Ishikawa (cell line): ENCODE measurements at regions not wholly inside any gene's neighbourhood (a gene's known extent, or its start where the extent isn't known, plus 50 kb on each side); places are given as distances from the start of the nearest gene placed in this dataset.

Source experiments
- CREB1 ChIP-seq: IDR thresholded peaks from 2 replicates; pipeline ENCODE4 v1.6.1; 2012; ENCODE audit warnings: low read depth
- EGR1 ChIP-seq: IDR thresholded peaks from 2 replicates; pipeline ENCODE4 v1.6.1; 2012
- EP300 ChIP-seq: IDR thresholded peaks from 2 replicates; pipeline ENCODE4 v1.6.1; 2012; ENCODE audit warnings: borderline replicate concordance
- MAX ChIP-seq: IDR thresholded peaks from 2 replicates; pipeline ENCODE4 v1.6.1; 2012
- RAD21 ChIP-seq: IDR thresholded peaks from 2 replicates; pipeline ENCODE4 v1.6.1; 2012; ENCODE audit warnings: low read depth
- REST ChIP-seq: IDR thresholded peaks from 2 replicates; pipeline ENCODE4 v1.6.1; 2012; ENCODE audit warnings: low read depth, mild to moderate bottlenecking
- TAF1 ChIP-seq: IDR thresholded peaks from 2 replicates; pipeline ENCODE4 v1.6.1; 2012; ENCODE audit warnings: low read depth, mild to moderate bottlenecking
- TCF12 ChIP-seq: IDR thresholded peaks from 2 replicates; pipeline ENCODE4 v1.6.1; 2012; ENCODE audit warnings: low read depth
- USF1 ChIP-seq: IDR thresholded peaks from 2 replicates; pipeline ENCODE4 v1.6.1; 2012
- YY1 ChIP-seq: IDR thresholded peaks from 2 replicates; pipeline ENCODE4 v1.6.1; 2012; ENCODE audit warnings: low read depth
- ZBTB7A ChIP-seq: IDR thresholded peaks from 2 replicates; pipeline ENCODE4 v1.6.1; 2012; ENCODE audit warnings: low read depth

DNA sequence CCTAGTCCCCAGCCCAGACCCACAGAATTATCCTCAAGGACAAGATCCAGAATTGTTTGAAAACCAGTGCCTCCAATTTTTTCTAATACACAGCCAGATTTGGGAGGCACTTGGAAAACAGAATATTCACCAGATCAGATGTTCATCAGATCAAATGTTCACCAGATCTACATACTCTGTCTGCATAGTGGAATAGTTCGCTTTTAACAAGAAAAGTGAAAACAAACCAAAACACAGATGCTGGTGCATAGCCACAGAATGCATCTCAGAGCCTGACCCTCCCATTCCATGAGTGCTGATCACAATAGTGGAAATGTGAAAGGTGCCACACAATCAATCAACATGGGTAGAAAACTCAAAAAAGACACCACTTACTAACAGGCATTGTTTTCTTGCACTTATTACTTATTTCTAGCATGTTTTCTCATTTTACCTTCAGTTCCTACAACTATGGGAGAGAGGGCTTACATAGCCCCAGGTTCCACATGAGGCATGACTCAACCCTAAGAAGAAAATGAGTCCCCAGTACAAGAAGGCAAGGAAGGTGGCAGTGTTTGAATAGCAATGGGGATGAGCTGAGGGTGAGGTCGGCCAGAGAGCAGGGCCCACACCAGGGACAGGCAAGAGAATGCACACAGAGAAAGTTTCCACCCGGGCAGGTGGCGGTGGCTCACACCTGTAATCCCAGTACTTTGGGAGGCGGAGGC is 432.7 kb upstream of the NFE2L3 start:
- no peak for TF ChIP-seq YY1
- no peak for TF ChIP-seq CREB1
- no peak for TF ChIP-seq TCF12
- no peak for TF ChIP-seq REST
- no peak for TF ChIP-seq USF1
- TF ChIP-seq RAD21 = no peak
- no peak for TF ChIP-seq ZBTB7A
- TF ChIP-seq EP300 = no peak
- no peak for TF ChIP-seq TAF1
- TF ChIP-seq EGR1 = no peak
- no peak for TF ChIP-seq MAX
